OCI-LY1 (cell line): ENCODE measurements at regions not wholly inside any gene's neighbourhood (a gene's known extent, or its start where the extent isn't known, plus 50 kb on each side); places are given as distances from the start of the nearest gene placed in this dataset.

ENCODE experiments used
- EZH2 ChIP-seq: fragments of 200-600 bp; sonication (generic), shearing (Covaris generic); IDR thresholded peaks from 2 replicates; pipeline ENCODE4 v1.8.0; 2017; ENCODE audit warnings: borderline replicate concordance, mixed run types, mild to moderate bottlenecking, antibody characterized with exemption, low read length, moderate library complexity, mixed read lengths
- TF ChIP-seq, protein P1 (sequence below): fragments of 200-600 bp; sonication (generic), shearing (Covaris generic); IDR thresholded peaks from 2 replicates; pipeline ENCODE4 v1.5.1; 2017; ENCODE audit warnings: mild to moderate bottlenecking, antibody characterized with exemption, low read length, moderate library complexity, mixed read lengths

- TF ChIP-seq, protein P1, sequence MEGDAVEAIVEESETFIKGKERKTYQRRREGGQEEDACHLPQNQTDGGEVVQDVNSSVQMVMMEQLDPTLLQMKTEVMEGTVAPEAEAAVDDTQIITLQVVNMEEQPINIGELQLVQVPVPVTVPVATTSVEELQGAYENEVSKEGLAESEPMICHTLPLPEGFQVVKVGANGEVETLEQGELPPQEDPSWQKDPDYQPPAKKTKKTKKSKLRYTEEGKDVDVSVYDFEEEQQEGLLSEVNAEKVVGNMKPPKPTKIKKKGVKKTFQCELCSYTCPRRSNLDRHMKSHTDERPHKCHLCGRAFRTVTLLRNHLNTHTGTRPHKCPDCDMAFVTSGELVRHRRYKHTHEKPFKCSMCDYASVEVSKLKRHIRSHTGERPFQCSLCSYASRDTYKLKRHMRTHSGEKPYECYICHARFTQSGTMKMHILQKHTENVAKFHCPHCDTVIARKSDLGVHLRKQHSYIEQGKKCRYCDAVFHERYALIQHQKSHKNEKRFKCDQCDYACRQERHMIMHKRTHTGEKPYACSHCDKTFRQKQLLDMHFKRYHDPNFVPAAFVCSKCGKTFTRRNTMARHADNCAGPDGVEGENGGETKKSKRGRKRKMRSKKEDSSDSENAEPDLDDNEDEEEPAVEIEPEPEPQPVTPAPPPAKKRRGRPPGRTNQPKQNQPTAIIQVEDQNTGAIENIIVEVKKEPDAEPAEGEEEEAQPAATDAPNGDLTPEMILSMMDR, result no peak
- no peak for TF ChIP-seq EZH2
These were observed 1461.1 kb downstream of the BRD1 start for GRCh38 chr22:48366591-48366990.
